Esophagus squamous epithelium (tissue), 4 donors: ENCODE measurements at regions not wholly inside any gene's neighbourhood (a gene's known extent, or its start where the extent isn't known, plus 50 kb on each side); places are given as distances from the start of the nearest gene placed in this dataset.

ENCODE experiments used
- CTCF ChIP-seq, 6 experiments: fragments of 450-650 bp in 4 of 6; fragments of 200-600 bp in 2 of 6; sonication (generic) in 2 of 6; IDR thresholded peaks; one replicate each; pipeline ENCODE4 v1.5.1; 2016 to 2019; ENCODE audit warnings: antibody characterized with exemption in 6 of 6, mild to moderate bottlenecking in 4 of 6, moderate library complexity in 4 of 6
- POLR2A ChIP-seq, 4 donors: fragments of 450-650 bp; IDR thresholded peaks; one replicate each; pipeline ENCODE4 v1.6.1; 2017; ENCODE audit warnings: antibody characterized with exemption in 4 of 4, mild to moderate bottlenecking in 4 of 4, moderate library complexity in 3 of 4

GRCh38 chr9:25261445-25261844 is 416.8 kb downstream of the TUSC1 start:
- no peak for TF ChIP-seq CTCF (IDR thresholded peaks at IDR 0.05)
- TF ChIP-seq POLR2A (IDR thresholded peaks at IDR 0.05): no peak
